ENCODE measurements at regions not wholly inside any gene's neighbourhood (a gene's known extent, or its start where the extent isn't known, plus 50 kb on each side); places are given as distances from the start of the nearest gene placed in this dataset.

DNA sequence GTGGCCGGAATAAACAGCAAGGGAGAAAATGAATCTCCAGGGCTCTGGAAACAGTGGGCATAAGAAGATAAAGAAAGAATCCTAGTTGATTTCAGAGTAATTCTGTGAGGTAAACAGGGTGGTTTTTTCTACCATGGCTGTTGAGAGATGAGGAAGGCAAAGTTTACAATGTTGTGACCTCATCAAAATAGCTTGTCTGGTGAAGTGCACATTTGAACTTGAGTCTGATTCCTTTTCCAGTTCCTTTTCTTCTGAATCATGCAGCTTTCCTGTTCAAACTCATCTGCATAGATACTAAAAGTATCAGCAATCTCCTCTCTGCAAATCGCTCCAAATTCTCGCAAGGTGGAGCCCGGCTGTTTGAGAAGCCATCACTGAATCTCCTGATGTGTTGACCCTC lies 161.7 kb downstream of the PLPP3 start:
- no peak for ATAC-seq

GRCh38 chr1:56416495-56416894 lies 162.9 kb downstream of the PLPP3 start:
- ATAC-seq = no peak

DNA sequence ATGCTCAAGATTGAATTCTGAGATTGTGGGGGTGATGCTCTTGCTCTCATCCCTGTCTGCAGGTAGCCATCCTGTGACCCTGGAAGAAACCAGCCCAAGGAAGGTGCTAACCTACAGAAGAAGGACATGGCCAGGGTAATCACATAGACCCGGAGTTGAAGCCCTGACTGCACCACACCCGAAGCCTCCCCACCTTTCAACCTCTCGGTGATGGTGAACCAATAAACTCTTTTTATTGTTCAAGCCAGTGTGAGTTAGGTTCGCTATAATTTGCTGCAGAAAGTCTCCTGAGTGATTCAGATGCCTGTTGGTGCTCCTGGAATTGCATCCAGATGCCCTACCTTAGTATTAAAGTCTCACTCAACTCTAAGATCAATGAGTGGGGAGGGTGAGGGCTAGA lies 163.6 kb downstream of the PLPP3 start:
- ATAC-seq = no peak

DNA sequence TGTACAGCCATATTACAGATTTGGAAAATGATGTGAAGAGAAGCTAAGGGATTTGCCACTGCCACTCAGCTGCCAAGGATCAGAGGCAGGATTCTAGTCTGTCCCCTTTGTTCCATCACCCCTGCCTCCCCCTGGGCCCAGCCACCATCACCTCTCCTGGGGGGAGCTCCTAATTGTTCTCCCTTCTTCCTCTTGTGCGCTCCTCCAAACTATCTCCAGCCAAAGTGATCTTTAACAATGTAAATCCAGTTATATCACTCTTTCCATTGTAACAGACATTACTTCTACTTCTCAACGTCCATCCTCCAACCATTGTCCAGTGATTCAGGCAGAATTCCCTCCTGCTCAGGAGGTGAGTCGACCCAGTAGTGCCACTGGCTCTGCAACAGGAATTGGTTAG lies 164.1 kb downstream of the PLPP3 start:
- no peak for ATAC-seq

GRCh38 chr1:56414728-56415224 lies 164.6 kb downstream of the PLPP3 start:
- no peak for ATAC-seq

DNA sequence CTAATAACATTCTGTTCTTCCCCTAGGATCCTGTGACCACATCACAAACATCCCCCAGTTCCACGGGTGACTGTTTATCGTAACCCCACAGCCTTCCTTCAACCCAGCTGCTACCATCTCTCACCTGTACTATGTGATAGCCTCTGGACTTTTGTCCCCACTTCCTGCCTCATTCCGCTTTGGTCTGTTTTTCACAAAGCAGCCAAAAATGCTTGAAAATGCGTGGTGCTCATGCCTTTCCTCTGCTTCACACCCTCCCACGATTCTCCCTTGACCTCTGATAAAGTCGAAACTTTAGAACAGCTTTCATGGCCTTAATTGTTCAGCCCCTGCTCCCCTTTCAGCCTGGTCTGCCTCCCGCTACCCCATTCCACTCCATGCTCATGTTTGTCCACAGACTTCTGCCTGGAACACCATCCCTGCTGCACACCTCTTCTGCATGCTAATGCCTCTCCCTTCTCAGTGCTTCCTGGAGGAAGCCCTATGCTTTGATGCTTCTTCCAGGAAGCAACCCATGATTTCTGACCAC lies 165.6 kb downstream of the PLPP3 start:
- ATAC-seq = no peak

DNA sequence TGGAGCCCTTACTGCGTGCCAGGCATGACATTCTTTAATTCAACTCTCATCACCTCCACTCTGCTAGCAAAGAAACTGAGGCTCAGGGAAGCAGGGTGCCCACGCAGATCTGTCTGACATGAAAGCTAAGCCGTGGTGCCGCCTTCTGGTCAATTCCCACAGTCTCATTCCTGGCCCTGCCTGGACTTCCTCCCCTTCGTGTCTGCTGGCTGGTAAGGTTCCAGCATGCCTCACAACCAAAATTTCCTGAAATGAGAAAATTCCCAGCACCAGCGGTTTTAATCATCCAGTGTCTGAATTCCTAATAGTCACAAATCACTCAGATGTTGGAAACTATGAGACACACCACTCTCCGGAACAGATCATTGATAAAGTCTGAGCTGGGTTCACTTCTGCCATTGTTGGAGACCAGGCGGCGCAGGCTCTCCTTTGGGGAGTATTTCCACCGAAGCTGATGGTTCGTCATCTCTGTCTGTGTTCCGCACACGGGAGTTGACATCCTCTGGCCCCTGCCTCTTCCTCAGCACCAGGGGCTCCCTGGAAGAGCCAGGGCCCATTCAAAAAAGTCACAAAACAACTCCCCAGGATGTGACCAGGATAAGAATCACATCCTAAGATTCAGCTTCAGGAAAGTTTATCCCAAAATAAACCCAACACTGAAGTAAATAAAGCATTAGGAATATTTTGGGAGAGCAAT lies 167.7 kb downstream of the PLPP3 start:
- ATAC-seq = no peak

GRCh38 chr1:56411021-56411420 lies 168.3 kb downstream of the PLPP3 start:
- ATAC-seq = no peak

DNA sequence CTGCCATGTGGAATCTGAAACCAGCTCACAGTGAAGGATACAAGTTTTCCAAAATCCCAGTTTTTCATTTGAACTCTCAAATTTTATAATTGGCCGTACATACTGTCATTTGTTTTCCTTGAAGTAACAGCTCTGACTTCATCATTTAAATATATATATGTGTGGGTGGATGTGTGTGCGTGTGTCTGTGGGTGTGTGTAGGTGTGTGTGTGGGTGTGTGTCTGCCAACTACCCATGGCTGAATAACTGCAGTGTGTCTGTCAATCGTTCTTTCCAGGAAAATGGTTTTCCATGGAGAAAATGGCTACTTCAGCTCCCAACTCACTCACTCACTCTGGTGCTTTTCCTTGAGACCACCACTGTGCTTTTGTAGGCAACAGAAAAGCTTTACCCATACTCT lies 169.0 kb downstream of the PLPP3 start:
- ATAC-seq = no peak

DNA sequence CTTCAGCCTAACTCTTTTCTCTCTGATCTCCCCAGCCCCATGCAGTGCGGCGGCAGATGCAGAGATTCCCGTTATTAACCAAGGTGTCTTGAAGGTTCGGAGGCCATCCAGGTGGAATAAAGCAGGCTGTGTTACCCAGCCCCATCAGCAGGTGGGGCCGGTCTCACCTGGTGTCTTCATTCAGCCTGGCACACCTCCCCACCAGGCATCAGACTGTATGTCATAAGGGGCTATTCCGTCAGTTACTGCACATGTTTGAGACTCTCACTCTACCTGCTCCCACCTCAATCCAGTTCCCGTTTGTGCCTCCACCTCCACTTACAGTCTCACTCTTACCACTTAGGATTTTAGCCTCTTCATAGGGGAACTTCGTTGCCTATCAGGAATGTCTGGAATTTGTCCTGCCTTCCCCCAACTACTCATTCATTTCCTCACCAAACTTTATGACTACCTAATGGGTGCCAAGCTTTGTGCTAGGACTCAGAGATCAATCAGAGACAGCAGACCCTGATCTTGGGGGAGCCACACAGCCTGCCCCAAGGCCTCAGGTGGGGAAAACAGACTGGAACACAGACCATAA lies 170.2 kb downstream of the PLPP3 start:
- no peak for ATAC-seq

DNA sequence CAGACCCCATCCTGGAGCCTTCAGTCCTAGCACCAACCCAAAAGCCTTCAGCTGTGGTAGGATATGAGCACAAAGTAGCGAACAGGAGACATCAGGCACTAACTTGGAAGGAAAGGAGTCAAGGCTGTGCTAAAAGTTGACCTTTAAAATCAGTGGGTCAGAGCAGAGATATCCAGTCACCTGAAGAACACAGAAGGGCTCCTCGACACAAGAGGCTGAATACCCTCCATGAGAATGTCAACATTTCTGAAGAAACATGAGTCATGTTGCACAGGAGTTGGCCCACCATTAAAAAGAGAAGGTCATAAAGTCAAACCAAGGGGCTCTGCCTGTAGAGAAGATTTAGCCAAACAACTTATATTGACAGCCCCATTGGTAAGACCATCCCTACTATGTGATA lies 172.5 kb downstream of the PLPP3 start:
- no peak for ATAC-seq

- no peak for ATAC-seq
Observed at GRCh38 chr1:56404561-56405030, 174.8 kb downstream of the PLPP3 start.

GRCh38 chr1:56404066-56404465 lies 175.3 kb downstream of the PLPP3 start:
- ATAC-seq = no peak

DNA sequence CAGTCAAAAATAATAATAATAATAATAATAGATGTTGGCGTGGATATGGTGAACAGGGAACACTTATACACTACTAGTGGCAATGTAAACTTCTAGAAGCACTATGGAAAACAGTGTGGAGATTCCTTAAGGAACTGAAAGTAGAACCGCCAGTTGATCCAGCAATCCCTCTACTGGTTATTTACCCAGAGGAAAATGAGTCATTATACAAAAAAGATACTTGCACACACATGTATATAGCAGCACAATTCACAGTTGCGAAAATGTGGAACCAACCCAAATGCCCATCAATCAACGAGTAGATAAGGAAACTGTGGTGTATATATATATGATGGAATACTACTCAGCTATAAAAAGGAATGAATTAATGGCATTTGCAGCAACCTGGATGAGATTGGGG lies 176.0 kb downstream of the PLPP3 start:
- no peak for ATAC-seq

DNA sequence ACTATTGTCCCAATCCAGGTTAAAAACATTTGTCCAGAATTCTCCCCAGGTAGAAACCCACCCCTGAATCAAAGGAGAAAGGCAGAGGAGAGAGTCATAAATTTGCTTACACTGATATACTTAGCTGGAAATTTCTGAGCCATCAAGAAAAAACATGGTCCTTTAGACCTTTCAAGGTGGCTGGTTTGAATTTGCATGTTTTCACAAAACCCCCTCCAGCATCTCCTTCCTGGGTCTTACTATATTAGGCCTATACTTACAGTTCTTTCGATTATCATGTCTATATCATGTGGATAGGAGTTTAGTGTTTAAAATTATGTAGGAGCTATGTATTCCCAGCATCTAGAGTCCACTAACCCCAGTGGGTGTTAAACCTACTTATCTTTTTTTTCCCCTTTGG lies 178.2 kb downstream of the PLPP3 start:
- ATAC-seq = no peak

DNA sequence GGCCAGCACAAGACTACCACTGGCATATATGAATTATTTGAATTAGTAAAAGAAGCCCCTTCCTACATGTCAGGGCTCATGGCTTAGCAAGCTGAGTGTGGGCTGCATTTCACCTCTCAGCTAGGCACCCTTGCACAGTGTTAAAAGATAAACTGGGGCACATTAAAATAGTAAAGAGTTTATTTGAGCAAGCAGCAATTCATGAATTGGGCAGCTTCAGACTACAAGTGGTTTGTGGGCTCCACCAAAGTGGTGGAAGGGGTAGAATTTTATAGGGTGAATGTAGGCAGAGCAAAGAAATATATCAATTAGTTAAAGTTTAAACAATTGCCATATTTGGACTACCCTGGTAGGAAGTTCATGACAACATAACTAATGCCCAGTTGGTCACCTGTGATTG lies 178.8 kb downstream of the PLPP3 start:
- ATAC-seq = no peak

DNA sequence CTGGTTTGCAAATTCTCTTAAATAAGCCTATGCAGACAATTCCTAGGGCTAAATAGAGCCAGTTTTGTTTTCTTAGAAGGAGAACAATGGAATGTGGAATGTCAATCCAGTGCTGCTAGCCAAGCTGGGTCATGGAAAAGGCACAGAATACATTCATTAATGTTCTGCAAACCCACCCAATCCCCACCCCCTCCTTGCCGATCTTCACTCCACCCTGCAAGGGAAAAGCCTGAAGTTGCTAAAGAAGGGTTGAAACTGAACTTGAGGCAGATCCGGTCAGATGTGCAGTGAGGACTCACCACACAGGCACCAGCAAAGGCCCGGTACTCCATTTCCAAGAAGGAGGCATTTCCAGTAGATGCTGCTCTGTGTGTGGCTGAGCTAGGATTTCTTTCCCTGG lies 179.6 kb downstream of the PLPP3 start:
- ATAC-seq = no peak

DNA sequence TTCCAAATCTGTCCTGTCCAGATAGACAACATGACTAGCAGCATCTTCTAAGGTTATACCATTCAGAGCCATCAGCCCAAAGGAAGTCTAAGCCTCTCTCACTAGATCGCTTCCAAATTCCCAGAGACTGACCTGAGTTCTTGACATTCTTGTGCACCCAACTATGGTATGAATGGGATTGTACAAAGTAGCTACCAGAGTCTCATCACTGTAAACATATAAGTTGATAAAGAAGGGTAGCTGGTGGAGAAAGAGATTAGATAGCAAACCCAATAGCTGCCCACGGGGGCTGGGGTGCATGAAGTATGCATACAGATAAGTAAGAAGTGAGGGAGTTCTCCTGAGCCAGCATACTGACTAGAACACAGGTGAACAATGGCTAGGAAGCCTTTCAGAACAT lies 180.0 kb downstream of the PLPP3 start:
- ATAC-seq = no peak

DNA sequence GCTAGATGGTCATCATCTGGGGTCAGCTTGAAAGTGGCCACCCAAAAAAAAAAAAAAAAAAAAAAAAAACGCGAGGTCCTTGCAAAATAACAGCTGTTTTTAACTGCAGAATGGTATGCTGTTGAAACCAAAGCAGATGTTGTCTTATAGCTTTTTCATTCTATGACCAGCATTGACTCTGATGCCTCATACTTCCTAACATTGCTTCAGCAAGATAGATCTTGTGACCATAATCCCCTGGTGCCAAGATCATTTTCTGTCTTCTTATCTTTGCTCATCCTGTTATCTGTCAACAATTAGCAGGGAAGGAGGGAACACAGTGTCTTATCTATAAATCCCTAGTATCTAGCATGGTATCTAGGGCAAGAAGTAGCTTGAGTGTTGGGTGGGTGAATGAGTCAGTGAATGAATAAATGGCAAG lies 181.5 kb downstream of the PLPP3 start:
- ATAC-seq = no peak

- ATAC-seq = no peak
Observed at GRCh38 chr1:56397409-56397808, 182.0 kb downstream of the PLPP3 start.

DNA sequence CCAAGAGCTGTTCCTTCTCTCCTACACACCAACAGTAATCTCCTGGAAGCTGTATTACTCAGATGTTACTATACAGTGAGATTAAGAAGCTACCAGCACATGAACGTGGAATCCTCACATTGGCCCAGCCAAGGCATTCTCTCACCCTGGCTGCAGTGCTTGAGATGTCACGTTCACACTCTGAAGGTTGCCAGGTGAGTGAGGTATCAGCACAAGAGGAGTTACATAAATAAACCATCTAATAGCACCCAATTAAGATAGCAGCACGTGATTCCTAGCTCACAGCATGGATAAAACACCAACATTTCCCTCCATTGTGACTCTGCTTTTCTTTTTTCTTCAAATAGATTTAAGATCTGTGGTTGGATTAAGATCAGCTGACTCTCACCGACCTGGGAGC lies 182.8 kb downstream of the PLPP3 start:
- ATAC-seq = no peak

DNA sequence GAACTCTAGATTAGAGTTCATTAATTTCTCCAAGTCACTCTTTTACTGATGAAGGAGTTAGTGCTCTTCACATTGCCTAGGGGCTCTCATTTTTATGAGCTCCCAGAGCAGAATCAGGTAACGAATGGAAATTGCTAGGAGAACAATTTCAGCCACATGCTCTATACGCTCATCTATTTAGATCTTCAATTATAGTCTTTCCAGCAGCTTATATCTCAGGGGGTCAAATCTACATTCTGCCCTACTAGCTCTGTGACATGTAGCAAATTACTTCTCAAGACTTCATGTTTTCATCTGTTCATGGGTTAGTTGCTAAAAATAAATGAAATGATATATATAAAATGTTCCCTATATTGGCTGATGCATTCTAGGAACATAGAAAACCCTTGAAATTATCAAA lies 183.6 kb downstream of the PLPP3 start:
- no peak for ATAC-seq

DNA sequence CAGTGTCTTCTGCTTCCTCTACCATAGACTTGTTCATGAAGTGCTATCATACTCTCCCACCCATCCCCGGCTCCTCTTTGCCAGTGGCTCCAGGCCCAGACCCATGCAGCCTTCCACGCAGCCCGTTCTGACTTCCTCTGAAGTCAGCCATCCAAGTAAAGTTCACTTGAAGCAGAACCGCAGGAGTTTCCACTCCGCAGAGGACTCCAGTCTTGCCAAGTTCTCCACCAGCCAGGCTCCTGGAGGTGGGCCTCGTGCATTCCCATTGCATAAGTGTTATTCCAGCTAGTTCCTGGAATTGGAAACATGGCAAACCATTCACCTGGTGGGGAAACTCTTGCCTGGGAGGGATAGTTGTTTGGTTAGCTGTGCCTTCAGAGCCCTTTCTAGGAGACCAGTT lies 185.1 kb downstream of the PLPP3 start:
- ATAC-seq = no peak

DNA sequence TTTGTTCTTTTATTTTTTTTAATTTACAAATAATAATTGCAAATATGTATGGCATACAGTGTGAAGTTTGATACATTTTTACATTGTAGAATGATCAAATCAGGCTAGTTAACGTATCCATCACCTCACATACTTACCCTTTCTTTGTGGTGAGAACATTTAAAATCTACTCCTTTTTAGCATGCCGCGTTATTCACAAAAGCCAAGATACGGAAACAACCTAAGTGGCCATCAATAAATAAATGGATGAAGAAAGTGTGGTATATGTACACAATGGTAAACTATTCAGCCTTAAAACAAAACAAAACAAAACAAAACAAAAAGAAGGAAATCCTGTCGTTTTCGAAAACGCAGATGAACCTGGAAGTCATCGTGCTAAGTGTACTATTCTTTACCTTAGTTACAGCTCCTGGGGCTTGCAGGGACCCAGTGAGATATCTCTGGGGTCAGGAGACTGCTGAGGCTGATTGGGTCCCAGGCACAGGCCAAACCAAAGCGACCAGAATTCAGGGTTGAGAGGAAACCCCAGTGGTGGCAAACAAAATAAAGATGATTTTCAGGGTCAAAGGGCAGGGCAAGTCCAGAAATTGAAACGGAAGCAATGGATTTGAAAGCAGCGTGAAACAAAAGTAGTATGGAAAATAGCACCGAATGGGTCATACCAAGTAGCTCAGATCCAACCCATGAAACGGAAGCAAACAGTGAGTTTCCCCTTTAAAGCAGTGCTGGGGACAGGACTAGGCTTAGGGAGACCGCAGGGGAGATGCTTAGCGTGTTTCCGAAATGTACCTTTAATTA lies 188.2 kb downstream of the PLPP3 start:
- no peak for ATAC-seq
